GM12878 (cell line): ENCODE measurements at regions not wholly inside any gene's neighbourhood (a gene's known extent, or its start where the extent isn't known, plus 50 kb on each side); places are given as distances from the start of the nearest gene placed in this dataset.

Experiments
- CTCF ChIP-seq, 3 experiments: IDR thresholded peaks in 2 of 3; conservative IDR thresholded peaks in 1 of 3; 2 replicates each; pipeline ENCODE4 v1.5.1; 2011; ENCODE audit warnings: low read depth in 3 of 3, low read length in 3 of 3, mild to moderate bottlenecking in 3 of 3, control low read depth in 2 of 3, moderate library complexity in 2 of 3, inconsistent platforms in 1 of 3, mixed read lengths in 1 of 3; ENCODE audit not compliant: control insufficient read depth in 2 of 3, insufficient read depth in 1 of 3; ENCODE audit errors: extremely low read depth in 1 of 3
- HDGF ChIP-seq: fragments of 450-650 bp; IDR thresholded peaks from 2 replicates; pipeline ENCODE4 v1.6.1; 2016; ENCODE audit warnings: antibody characterized with exemption
- JUNB ChIP-seq: IDR thresholded peaks from 2 replicates; pipeline ENCODE4 v1.6.1; 2016; ENCODE audit warnings: antibody characterized with exemption, mild to moderate bottlenecking
- SMC3 ChIP-seq: IDR thresholded peaks from 2 replicates; pipeline ENCODE4 v1.6.1; 2011; ENCODE audit warnings: low read length, improper control_type of control experiment, borderline replicate concordance
- SP1 ChIP-seq: IDR thresholded peaks from one replicate; pipeline ENCODE4 v1.6.1; 2011; ENCODE audit warnings: low read depth, low read length
- TAF1 ChIP-seq: IDR thresholded peaks from 2 replicates; pipeline ENCODE4 v1.6.1; 2011; ENCODE audit warnings: mild to moderate bottlenecking, low read depth, low read length, borderline replicate concordance
- TARDBP ChIP-seq: IDR thresholded peaks from 2 replicates; pipeline ENCODE4 v1.6.1; 2016; ENCODE audit warnings: borderline replicate concordance
- ZNF622 ChIP-seq: fragments of 450-650 bp; IDR thresholded peaks from 2 replicates; pipeline ENCODE4 v1.6.1; 2017; ENCODE audit warnings: mild to moderate bottlenecking, inconsistent platforms
- TF ChIP-seq, protein P1 (sequence below): IDR thresholded peaks from 2 replicates; pipeline ENCODE4 v1.6.1; 2012; ENCODE audit warnings: mild to moderate bottlenecking, low read depth, low read length

DNA sequence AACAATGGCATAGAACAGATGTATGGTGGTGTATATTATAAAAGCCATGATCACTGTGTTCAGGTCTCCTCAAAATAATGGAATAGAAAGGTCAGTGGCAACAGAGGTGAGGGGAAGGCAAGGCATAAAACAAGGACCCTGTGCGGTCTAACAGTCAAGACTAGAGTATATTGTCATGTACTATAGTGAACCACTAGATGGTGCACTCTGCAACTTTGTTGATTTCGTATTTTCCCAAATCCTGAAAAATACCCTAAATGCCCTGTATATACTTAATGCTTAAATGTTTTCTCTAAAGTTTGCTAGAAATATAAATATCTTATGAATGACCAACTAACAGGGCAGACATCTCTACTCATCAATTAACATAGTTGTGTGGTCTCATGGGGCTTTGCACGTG lies 453.0 kb downstream of the PCDH11X start:
- TF ChIP-seq TAF1 (no peak), SMC3 (peak; percentile 20; the same call in 1 of the 2 replicates), CTCF (IDR thresholded peaks at IDR 0.05 in 2 of 3, conservative IDR thresholded peaks at IDR 0.05 in 1 of 3; ENCODE audit: control insufficient read depth in 2 of 3, extremely low read depth in 1 of 3, insufficient read depth in 1 of 3, low read depth in 3 of 3, low read length in 3 of 3) (peak in 2 of 3 experiments; percentile 19 to 24; a peak in 3 of 6 replicates), SP1 (no peak), ZNF622 (no peak), TARDBP (no peak), JUNB (no peak), HDGF (no peak)
- TF ChIP-seq, protein P1, sequence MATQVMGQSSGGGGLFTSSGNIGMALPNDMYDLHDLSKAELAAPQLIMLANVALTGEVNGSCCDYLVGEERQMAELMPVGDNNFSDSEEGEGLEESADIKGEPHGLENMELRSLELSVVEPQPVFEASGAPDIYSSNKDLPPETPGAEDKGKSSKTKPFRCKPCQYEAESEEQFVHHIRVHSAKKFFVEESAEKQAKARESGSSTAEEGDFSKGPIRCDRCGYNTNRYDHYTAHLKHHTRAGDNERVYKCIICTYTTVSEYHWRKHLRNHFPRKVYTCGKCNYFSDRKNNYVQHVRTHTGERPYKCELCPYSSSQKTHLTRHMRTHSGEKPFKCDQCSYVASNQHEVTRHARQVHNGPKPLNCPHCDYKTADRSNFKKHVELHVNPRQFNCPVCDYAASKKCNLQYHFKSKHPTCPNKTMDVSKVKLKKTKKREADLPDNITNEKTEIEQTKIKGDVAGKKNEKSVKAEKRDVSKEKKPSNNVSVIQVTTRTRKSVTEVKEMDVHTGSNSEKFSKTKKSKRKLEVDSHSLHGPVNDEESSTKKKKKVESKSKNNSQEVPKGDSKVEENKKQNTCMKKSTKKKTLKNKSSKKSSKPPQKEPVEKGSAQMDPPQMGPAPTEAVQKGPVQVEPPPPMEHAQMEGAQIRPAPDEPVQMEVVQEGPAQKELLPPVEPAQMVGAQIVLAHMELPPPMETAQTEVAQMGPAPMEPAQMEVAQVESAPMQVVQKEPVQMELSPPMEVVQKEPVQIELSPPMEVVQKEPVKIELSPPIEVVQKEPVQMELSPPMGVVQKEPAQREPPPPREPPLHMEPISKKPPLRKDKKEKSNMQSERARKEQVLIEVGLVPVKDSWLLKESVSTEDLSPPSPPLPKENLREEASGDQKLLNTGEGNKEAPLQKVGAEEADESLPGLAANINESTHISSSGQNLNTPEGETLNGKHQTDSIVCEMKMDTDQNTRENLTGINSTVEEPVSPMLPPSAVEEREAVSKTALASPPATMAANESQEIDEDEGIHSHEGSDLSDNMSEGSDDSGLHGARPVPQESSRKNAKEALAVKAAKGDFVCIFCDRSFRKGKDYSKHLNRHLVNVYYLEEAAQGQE = no peak
